HG03280 (cell line): ENCODE measurements at regions not wholly inside any gene's neighbourhood (a gene's known extent, or its start where the extent isn't known, plus 50 kb on each side); places are given as distances from the start of the nearest gene placed in this dataset.
"Not testable (repeated sequence)": the region's sequence is repeated elsewhere in the genome, so short reads cannot be mapped to it uniquely, and the experiment has no call there.

Experiments used
- ATAC-seq: cut with Tn5 transposase; IDR thresholded peaks from one replicate; pipeline ENCODE4 v1.9.1; 2021; ENCODE audit warnings: mild to moderate bottlenecking, moderate library complexity; ENCODE audit not compliant: unreplicated experiment

DNA sequence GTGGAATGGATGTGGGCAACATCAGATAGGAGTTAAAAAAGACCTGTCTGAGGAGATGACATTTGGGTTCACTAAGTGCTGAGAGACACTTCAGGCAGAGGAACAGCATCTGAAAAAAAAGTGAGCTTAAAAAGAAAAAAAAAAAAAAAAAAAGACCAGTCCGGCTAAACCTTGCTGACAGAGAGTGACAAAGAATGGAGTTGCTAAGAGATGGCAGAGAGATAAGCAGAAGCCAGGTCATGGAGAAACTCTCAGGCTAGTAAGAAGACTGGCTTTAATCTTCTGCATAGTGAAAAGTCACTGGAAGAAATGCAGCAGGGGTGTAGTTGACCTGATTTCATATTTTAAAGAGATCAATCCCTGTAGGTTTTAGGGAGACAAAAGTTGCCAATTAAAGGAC is 711.1 kb upstream of the SEMA3D start:
- no peak for ATAC-seq

DNA sequence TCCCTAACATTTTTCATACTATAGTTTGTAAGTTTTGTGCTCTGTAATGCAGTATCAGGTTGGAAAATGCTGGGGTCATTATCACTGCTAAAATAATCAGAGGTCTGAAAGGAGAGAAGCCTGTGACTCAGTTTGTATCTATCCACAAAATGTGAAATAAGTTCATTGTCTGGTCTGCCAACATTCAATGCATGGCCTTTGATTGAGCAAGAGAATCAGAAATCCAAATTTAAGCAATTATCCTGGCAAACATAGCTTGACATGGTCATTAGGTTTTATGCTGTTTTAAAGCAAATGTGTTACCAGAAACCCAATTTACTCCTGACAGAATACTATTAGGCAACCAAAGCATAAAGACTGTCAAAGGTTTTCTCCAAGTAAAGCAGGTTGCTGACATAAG is 709.7 kb upstream of the SEMA3D start:
- no peak for ATAC-seq

DNA sequence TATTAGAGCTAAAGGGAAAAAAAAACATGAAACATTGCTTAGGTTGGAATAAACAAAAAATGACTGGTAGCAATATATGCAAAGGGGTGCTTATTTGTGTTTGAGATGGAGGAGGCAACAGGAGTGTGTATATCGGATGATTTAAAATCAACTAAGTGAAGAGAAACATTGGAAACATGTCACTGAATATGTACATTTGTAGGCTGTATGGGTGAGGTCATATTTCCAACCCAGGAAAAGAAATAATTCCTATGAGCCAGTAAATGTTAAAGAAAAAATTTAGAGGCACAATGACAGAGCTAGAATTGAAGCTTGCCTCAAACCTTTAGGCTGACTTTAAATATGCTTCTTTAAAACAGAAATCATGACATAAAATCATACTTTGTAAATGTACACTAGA is 709.0 kb upstream of the SEMA3D start:
- ATAC-seq, result no peak

DNA sequence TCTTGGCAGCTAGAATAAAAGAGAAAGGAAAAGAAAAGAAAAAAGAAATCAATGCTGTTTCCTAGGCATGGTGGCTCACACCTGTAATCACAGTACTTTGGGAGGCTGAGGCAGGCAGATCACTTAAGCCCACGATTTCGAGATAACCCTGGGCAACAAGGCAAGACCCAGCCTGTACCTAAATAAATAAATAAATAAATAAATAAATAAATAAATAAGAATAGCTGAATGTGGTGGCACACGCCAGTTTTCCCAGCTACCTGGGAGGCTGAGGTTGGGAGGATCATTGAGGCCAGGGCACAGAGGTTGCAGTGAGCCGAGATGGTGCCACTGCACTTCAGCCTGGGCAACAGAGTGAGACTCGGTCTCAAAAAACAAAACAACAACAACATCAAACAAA is 705.0 kb upstream of the SEMA3D start:
- ATAC-seq, result not testable (repeated sequence)

DNA sequence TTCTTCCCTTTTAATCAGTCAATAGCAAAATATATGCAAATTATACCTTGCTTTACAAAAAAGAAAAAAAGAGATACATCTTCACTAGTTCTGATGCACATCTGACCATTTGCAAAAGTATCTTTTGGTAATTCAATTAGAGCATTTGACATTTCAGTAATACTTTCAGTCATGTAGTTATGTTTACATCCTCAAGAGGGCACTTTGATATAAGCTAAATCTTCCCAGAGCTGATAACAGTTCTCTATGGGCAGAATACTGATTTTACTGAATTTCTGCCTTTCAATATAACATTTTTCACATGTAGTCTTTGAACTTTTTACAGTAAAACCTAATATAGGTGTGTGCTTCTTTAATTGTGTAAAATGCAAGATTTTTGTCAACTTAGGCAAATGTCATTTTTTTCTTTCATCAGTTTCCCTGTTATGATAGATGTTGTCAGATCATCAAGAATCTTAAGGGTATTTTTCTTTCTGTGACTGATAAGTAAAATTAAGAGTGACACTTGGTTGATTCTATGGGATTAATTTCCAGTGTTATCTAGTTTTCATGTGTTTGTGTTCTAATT is 703.5 kb upstream of the SEMA3D start:
- peak; percentile 78 for ATAC-seq

DNA sequence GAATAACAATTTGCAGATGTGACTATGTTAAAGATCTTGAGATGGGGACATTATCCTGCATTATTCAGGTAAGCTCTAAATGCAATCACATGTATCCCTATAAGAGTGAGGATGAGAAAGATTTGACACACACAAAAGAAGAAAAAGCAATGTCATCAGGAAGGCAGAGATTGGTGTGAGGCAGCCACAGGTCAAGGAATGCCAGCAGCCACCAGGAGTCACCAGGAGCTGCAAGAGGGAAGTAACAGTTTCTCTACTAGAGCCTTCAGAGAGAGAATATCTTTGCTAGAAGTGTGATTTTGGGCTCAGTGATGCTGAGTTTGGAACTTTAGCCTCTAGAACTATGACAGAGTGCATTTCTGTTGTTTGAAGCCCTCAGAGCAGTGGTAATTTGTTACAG is 700.3 kb upstream of the SEMA3D start:
- ATAC-seq, result no peak

DNA sequence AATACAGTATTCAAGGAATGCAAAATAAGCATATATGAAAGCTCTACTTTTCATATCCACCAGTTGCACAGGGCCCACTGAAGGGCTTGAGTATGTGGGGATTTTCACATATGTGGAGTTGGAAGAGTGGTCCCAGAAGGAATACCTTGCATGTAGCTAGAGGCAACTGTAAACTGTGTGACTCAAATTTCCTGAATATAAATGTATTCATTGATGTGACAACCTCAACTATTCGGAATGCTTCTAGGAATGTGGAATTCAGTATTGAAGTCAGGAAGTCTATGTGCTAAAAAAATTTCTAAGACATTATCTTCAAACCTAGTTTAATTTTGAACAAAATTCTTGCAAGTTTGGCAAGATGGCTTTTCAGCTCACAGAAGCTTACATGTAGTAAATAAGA is 695.5 kb upstream of the SEMA3D start:
- no peak for ATAC-seq

DNA sequence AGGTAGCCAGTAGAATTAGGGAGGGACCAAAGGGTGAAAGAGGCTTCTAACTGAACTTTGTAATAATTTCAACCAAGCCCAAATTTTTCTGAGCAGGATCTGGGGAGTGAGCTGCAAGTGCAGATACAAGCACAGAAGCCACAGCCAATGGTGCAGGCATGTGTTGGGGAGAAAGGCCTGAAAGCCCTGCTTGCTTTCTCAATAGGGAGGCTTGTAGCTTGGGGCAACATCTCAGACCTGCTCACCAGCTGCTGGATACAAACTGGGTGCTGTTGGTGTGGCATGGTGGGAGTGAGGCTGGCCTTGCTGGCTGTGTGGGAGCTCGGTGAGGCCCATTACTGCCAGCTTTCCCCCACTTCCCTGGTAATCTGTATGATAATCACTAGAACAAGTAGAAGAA is 688.5 kb upstream of the SEMA3D start:
- ATAC-seq, result no peak

DNA sequence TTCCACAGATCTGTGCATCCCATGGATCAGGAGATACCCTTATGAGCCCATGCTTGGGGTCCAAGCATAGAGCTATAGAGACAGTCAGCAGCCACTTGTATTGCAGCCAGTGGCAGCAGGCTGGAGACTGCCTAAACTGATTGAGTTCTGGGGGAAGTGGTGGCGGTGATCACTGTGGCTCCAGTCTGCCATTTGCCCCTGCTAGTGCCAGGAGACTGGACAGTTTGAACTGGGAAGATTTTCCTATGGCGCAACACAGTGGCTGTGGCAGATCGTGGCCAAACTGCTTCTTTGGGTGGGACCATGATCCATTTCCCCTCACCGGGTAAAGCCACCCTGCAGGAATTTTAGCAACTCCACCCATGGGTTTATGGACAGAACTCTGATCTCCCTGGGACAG is 679.7 kb upstream of the SEMA3D start:
- ATAC-seq, result no peak

DNA sequence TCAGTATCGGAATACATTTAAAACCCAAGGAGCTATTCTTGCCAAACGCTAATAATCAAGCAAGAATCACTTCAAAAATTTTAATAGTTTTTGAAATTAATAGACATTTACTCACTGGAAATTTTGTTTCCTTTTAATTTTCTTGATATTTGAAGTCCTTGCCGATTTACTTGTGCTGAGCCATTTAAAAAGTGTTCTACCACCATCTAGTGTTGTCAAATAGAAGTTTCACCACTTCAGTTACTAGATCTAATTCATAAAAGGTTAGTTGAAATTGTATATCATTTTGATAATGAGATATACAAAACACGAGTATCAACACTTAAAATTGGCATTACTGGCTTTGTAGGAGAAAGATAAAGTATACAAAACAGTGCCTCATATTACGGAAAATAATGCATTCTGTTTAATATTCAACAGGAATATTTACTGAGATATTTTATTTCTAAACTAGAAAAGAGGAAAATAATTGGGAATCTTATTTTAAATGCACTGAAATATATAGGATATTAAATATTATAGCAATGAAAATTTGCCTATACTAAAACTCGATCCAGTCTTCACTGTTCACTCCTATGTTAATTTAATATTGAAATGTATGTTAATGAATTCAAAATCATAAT is 664.8 kb upstream of the SEMA3D start:
- no peak for ATAC-seq

DNA sequence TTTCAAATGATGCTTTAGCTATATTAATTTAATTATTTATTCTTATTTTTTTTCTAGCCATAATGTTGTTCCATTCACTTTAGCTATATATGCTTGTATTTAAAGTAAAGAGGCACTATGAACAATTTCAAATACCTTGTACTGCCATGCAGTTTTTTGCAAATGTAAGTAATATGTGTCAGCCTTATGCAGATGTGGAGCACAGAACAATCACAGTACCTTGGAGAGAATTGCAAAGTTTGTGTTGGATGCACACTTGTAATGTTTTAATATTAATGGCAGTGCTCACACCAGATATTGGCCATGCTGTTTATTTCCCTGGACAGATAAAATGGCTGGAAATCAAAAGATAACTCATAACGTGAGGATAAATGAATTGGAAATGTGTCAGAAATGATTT is 663.5 kb upstream of the SEMA3D start:
- ATAC-seq, result no peak

DNA sequence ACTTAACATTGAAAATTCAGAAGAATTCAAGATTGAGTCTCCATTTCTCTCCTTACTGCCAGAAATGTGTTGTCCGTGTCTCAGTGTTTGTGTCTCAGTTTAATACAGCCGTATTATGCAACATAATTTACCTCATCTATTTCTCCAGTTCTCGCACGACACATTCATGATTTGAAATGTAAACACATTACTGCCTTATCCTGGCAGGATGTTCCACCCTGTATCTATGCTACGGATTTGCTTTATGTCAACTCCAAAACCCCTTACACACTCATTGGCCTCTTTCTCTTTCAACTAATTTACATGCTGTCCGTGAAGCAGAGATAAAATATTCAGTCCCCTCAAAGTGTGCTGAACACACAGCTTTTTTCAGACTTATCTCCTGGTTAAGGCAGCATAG is 653.7 kb upstream of the SEMA3D start:
- ATAC-seq, result no peak

DNA sequence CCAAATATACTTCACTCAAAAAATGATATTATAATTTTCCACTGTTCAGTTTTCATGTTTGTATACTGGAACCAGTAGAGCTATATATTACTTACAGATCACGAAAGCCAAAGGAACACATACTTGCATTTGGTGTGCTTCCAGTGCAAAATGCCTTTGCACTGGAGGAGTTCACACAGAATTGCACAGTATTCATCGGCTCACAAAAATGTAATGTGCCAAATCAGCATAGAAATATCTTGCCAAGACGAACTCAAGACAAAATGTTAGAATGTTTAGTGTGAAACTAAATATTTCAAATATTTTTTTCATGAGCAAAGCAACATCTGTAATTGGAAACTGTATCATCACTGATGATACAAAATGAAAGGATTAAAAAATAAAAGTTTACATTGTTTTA is 646.2 kb upstream of the SEMA3D start:
- no peak for ATAC-seq

DNA sequence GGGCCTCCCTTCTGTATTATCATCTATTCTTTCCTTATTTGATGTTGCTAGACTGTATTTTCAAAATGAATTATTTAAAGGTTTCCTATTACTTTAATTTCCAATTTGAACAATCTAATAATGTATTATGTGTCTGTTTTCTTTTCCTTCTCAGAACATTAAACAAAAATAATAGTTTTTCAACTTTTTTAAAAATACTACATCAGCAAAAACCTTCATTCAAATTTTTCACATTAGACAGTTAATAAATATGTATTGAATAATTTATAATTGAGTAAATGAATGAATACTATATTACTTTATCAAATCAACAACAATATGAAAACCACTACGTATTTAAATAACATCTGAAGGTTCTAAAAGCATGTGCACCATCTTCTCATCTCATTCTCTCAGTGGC is 644.1 kb upstream of the SEMA3D start:
- ATAC-seq, result no peak

DNA sequence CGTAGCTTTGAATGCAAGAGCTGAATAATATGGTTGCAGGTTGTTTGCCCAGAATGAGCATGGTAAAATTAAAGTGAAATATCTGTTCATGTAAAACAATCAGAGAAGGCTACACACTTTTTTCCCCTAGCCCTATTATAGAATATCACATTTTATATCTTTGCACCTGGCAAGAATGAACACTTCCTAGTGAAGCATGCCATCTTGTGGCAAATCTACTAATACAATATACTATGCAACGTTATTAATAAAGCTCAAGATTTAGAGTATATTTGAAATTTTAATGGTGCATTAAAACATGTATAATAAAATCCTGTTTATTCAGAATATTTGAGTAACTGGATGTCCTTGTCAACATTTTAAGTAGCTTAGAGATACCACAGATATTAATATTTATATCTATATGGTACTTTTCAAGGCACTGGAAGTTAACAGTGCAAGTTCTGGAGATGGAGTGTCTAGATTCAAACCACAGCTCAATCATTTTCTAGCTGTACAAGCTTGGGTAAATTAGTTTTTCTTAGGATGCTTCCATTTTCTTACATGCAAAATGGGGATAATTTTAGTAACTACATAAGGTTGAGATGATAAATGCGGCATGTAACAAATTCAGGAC is 643.1 kb upstream of the SEMA3D start:
- ATAC-seq, result no peak

DNA sequence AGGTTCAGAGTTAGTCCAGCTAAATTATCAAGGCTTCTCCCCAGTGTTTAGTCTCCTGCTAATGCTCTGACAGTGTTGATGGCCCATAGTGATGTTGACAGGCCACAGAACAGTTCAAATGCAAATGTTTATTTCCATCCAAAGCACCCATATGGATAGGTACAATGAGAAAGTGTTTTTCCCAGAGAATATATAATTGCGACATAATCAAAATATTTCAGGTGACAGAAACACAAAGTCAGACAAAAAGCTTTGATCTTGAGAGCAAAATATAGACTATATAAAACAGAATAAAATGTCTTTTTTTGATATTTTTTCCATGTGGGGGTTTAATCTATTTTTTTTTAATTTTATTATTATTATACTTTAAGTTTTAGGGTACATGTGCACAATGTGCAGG is 642.3 kb upstream of the SEMA3D start:
- ATAC-seq, result no peak

DNA sequence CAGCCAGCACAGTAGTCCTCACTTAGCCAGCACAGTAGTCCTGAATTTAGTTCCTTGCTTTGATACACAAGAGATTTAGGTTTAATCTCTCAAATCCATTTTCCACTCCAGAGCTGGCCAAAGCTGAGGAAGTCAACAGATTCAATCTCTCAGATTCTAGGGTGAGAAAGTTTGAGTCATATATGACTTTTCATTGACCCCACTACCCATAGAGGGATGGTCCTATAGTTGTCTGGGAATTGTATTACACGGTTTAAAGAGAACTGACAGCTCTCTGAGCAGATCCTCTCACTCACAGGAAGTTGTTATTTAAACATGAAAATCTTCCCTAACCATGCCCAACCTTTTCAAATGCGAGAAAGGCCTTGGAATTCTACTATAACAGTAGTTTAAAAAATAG is 641.8 kb upstream of the SEMA3D start:
- ATAC-seq, result no peak

DNA sequence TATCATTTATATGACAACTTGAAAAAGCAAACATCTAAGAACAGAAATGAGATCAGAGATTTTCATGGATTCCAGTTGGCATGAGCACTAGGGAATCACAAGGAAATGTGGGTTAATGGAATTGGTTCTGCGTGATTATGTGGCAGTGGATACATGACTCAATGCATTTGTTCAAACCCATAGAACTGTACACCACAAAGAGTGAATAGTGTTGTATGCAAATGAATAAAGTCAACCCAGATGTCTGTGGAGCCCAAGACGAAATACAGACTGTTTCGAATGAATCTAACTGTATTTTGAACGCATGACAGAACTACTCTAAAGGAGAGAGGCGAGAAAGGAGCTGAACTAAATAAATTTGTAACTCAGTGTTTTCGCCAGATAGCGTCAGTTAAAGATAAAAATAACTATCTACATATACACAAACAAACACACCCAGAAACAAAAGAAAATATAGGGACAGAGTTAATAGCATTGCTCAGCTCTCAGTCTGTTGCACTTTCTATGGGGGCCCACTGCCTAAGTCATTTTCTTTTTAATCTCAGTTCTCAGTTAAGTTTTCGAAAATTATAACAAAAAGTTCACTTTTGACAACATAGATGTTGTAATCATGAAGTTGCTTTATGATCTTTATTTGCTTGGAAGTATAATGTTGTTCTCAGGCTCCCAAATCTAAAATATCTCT is 636.7 kb upstream of the SEMA3D start:
- no peak for ATAC-seq

DNA sequence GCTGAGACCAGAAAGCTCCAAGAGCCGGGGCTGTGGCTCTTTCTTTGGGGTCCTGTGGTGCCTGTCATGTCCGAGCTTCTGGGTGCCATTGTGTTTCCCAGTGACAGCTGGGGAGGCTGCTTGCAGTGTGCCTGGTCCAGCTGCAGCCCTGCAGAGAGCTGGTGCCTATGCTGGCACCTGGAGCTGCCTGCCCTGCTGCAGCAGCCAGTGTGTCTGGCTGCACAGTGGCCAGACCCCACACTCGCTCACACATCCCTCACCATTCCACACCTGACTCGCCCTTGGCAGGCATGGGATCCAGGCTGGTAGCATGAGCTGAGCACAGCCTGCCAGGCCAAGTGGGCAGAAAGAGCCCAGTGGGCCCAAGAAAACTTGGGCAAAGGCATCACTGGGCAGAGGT is 635.1 kb upstream of the SEMA3D start:
- no peak for ATAC-seq

DNA sequence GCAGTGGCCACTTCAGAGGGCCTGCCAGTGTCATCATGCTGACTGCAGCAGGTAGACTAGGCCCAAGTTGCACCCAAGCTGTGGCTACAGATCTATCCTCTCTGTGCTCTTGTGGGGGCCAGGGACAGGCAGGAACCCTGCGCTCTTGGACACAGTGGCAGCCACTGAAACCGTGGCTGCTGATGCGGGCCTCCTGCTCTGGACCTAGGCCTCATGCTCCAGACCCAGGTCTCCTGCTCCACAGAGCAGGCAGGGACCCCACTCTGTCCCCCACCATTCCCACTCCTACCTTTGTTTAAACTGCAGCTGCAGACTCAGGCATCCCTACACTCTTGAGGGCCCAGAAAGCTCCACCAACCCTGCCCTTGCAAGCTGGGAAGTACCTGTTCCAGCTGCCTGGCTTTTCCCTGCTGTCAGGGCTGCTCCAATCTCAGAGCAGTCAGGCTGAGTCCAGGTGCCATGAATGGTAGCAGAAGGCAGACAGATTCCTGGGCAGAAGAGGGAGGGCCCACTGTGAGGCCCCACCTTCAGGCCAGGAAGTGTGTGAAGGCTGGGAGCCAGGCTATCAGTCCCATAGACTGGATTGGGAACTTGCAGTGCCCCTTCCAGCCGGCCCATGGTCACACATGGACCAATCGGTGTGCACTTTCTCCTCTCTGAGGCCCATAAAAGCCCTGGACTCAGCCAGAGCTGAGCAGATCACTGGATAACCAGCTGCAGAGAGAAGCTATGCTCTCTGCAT is 634.0 kb upstream of the SEMA3D start:
- no peak for ATAC-seq

DNA sequence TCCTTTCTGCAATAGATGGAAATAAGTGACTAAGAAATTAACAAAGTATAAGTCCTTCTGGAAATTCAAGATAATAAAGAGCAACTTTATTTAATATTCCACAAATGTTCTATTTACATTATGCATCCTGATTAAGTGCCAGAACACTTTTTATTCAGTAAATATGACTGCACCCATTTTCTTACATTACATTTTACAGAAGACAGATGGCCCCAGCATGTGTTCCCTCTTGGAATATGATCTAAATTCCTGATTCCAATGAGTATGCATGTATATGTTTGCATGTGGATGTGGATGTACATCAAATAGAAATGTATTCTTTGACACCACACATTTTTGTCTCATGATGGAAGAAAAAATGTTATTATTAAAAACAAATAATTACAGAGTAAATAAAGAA is 628.7 kb upstream of the SEMA3D start:
- ATAC-seq, result no peak

DNA sequence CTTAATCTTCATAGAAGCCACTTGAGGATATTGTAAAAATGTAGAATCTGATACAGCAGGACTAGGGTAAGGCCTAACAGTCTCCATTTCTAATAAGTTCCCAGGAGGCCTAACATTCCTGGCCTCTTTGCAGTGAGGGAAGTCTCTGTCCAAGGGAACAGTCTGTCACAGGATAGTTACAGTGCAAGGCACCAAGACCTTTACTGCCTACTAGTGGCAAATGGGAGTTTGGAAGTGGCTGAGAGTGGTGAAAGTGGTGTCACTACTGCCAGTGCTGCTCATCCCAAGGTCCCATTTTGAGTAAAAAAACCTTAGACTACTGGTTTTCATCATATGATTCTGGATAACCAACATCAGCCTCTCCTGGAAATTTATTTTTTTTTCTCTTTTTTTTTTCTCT is 619.5 kb upstream of the SEMA3D start:
- no peak for ATAC-seq
